Uterus (tissue), 2 donors: ENCODE measurements at regions not wholly inside any gene's neighbourhood (a gene's known extent, or its start where the extent isn't known, plus 50 kb on each side); places are given as distances from the start of the nearest gene placed in this dataset.

Experiments used
- CTCF ChIP-seq, 4 experiments: fragments of 200-600 bp in 2 of 4; fragments of 450-650 bp in 2 of 4; sonication (generic) in 2 of 4; IDR thresholded peaks; one replicate each; pipeline ENCODE4 v1.5.1; 2016 to 2019; ENCODE audit warnings: antibody characterized with exemption in 4 of 4, mild to moderate bottlenecking in 2 of 4, moderate library complexity in 1 of 4
- POLR2A ChIP-seq, 2 donors: fragments of 450-650 bp; IDR thresholded peaks; one replicate each; pipeline ENCODE4 v1.6.1; 2016; ENCODE audit warnings: antibody characterized with exemption in 2 of 2, mild to moderate bottlenecking in 1 of 2, moderate library complexity in 1 of 2

GRCh38 chr2:236795861-236796219, 226.2 kb downstream of the ACKR3 start:
- TF ChIP-seq POLR2A (IDR thresholded peaks at IDR 0.05), result no peak
- no peak for TF ChIP-seq CTCF (IDR thresholded peaks at IDR 0.05)
